ENCODE measurements at regions not wholly inside any gene's neighbourhood (a gene's known extent, or its start where the extent isn't known, plus 50 kb on each side); places are given as distances from the start of the nearest gene placed in this dataset.
"Not testable (repeated sequence)": the region's sequence is repeated elsewhere in the genome, so short reads cannot be mapped to it uniquely, and the experiment has no call there.

DNA sequence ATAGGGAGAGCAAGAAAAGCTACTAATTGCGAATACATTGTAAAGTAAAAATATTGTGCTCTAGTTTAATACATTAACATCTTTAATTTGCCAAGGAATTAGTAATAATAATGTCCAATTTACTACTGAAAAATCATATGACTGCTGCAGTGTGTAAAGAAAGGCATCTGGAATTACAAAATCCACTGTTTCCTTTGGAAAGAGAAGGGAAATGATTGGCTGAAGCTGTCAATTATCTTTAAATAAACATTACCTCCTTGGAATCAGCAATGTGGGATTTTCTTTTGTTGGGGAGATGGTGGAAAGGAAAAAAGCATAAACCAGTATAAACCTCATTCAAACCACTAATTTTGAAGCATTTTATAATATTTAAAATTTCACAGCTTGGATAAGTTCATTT lies 276.0 kb downstream of the MAP2K6 start:
- Histone ChIP-seq H3K4me3 (no peak overlapping the region), H3K27ac (no peak overlapping the region), H3K9me3 (no peaks in the 10 kb centered on the region), H3K27me3 (no peaks in the 10 kb centered on the region), H3K4me1 (no peaks in the 10 kb centered on the region), H3K36me3 (no peaks in the 10 kb centered on the region)
- TF ChIP-seq, protein P1, sequence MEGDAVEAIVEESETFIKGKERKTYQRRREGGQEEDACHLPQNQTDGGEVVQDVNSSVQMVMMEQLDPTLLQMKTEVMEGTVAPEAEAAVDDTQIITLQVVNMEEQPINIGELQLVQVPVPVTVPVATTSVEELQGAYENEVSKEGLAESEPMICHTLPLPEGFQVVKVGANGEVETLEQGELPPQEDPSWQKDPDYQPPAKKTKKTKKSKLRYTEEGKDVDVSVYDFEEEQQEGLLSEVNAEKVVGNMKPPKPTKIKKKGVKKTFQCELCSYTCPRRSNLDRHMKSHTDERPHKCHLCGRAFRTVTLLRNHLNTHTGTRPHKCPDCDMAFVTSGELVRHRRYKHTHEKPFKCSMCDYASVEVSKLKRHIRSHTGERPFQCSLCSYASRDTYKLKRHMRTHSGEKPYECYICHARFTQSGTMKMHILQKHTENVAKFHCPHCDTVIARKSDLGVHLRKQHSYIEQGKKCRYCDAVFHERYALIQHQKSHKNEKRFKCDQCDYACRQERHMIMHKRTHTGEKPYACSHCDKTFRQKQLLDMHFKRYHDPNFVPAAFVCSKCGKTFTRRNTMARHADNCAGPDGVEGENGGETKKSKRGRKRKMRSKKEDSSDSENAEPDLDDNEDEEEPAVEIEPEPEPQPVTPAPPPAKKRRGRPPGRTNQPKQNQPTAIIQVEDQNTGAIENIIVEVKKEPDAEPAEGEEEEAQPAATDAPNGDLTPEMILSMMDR (IDR thresholded peaks at IDR 0.05): no peak
- no peak for TF ChIP-seq POLR2A (IDR thresholded peaks at IDR 0.05)
- intact Hi-C loops (cut with DNase I; ENCODE audit: low total_unique reads): no loop called here
- no peak for DNase-seq

- no peaks in the 10 kb centered on the region for H3K4me1 ChIP-seq
- no peaks in the 10 kb centered on the region for H3K9me3 ChIP-seq
- H3K27ac ChIP-seq: no peak overlapping the region
- intact Hi-C loops (cut with DNase I; ENCODE audit: low total_unique reads): no loop called here
- H3K27me3 ChIP-seq: no peaks in the 10 kb centered on the region
- no peaks in the 10 kb centered on the region for H3K36me3 ChIP-seq
- TF ChIP-seq POLR2A (IDR thresholded peaks at IDR 0.05): no peak
- TF ChIP-seq, protein P1 (IDR thresholded peaks at IDR 0.05): no peak
- H3K4me3 ChIP-seq: no peak overlapping the region
- DNase-seq: no peak
Observed at GRCh38 chr17:69692171-69692570, 277.7 kb downstream of the MAP2K6 start.

DNA sequence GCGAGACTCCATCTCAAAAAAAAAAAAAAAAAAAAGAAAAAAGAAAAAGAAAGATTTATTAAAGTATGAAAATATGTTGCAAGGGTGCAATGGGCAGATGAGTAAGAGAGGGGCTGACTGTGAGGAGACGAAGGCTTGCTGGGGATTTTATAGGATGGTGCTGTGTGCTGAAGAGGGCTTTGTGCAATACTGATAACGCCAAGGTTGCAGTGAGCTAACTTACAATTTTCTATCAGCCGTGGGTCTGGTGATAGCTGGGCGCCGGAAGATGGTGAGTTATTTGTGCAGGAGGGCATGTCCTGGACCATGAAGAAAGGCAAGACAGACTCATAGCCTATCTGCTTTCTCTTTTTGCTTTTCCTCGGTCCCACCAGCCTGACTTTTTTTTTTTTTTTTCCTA lies 281.1 kb downstream of the MAP2K6 start:
- DNase-seq: no peak
- Histone ChIP-seq H3K27me3 (no peaks in the 10 kb centered on the region), H3K9me3 (no peaks in the 10 kb centered on the region), H3K27ac (no peak overlapping the region), H3K4me1 (no peaks in the 10 kb centered on the region), H3K4me3 (no peak overlapping the region), H3K36me3 (no peaks in the 10 kb centered on the region)
- no peak for TF ChIP-seq POLR2A (IDR thresholded peaks at IDR 0.05)
- TF ChIP-seq, protein P1 (IDR thresholded peaks at IDR 0.05): no peak
- intact Hi-C loops (cut with DNase I; ENCODE audit: low total_unique reads): no loop called here

DNA sequence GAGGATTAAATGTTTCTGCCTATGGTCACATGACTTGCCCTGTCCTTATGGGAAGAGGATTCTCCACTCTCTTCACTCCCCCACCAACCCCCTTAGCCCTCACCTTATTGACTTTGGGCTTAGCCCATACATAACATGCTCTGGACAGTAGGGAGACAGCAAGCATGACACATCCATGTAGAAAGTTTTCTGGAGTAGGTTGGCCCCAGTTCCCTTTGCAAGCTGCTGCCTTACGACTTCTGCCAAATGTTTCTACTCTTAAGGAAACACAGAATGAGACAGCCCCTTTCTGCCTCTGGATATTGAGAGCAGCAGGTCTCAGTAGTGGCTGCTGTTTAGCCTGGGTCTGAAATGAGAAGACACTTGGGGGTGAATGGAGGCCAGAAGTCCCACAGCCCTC lies 282.2 kb downstream of the MAP2K6 start:
- H3K4me3 ChIP-seq: no peak overlapping the region
- TF ChIP-seq, protein P1 (IDR thresholded peaks at IDR 0.05): no peak
- TF ChIP-seq POLR2A (IDR thresholded peaks at IDR 0.05): no peak
- no peak for DNase-seq
- no peaks in the 10 kb centered on the region for H3K9me3 ChIP-seq
- no peaks in the 10 kb centered on the region for H3K36me3 ChIP-seq
- intact Hi-C loops (cut with DNase I; ENCODE audit: low total_unique reads): no loop called here
- no peaks in the 10 kb centered on the region for H3K27me3 ChIP-seq
- no peaks in the 10 kb centered on the region for H3K4me1 ChIP-seq
- H3K27ac ChIP-seq: no peak overlapping the region

DNA sequence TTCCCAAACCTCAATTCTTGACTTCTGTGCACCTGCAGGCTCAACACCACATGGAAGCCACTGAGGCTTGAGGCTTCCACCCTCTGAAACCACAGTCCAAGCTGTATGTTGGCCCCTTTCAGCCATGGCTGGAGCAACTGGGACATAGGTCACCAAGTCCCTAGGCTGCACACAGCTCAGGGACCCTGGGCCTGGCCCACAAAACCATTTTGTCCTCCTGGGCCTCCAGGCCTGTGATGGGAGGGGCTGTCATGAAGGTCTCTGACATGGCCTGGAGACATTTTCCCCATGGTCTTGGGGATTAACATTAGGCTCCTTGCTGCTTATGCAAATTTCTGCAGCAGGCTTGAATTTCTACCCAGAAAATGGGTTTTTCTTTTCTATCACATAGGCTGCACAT lies 283.9 kb downstream of the MAP2K6 start:
- H3K27me3 ChIP-seq; H3K27ac ChIP-seq; H3K4me1 ChIP-seq; intact Hi-C loops (cut with DNase I; ENCODE audit: low total_unique reads); H3K36me3 ChIP-seq; H3K9me3 ChIP-seq; H3K4me3 ChIP-seq; DNase-seq: not testable (repeated sequence)

DNA sequence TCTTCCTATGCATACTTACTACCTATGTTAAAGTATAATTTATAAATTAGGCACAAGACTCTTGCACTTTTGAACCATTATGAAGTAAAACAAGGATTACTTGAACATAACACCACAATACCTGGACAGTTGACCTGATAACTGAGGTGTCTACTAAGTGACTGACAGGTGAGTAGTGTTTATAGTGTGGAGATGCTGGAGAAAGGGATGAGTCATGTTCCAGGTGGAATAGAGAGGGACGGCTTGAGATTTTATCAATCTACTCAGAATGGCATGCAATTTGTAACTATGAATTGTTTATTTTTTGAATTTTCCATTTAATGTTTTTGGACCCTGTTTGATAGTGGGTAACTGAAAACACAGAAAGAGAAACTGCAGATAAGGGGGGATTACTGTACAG lies 287.6 kb downstream of the MAP2K6 start:
- no peak overlapping the region for H3K4me3 ChIP-seq
- no peak overlapping the region for H3K27ac ChIP-seq
- no peak for TF ChIP-seq POLR2A (IDR thresholded peaks at IDR 0.05)
- TF ChIP-seq, protein P1 (IDR thresholded peaks at IDR 0.05): no peak
- DNase-seq: no peak
- no peaks in the 10 kb centered on the region for H3K27me3 ChIP-seq
- no peaks in the 10 kb centered on the region for H3K36me3 ChIP-seq
- intact Hi-C loops (cut with DNase I; ENCODE audit: low total_unique reads): no loop called here
- no peaks in the 10 kb centered on the region for H3K9me3 ChIP-seq
- no peaks in the 10 kb centered on the region for H3K4me1 ChIP-seq
